ENCODE measurements at regions not wholly inside any gene's neighbourhood (a gene's known extent, or its start where the extent isn't known, plus 50 kb on each side); places are given as distances from the start of the nearest gene placed in this dataset.

DNA sequence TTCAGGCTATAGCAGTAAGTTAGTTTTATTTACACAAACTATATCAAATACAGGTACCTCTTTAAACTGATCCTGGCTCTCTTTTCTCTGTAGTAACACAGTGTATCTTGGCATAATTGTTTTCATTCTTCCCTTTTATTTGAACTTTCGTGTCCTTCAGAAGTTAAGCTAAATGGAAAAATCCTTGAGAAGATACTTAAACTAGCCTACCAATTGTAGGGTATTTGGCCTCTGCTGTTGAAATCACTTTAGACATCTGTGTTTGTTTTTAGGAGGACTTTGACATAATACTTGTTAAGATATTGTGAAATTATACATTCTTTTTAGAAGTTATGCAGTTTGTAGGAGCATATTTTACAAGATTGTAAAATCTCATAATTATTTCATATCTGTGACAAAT, 90.3 kb upstream of the GK2 start:
- ChIA-PET CTCF (no interaction called here), POLR2A (interaction anchor here (0.6 kb wide), 1 partner anchor 42 kb away, joined by 3 read pairs; no protein-coding TSS in a partner anchor)
- no peak overlapping the region for H2AFZ ChIP-seq (ENCODE audit: low read depth)
- TF ChIP-seq TAF1 (IDR thresholded peaks at IDR 0.05; ENCODE audit: borderline replicate concordance, low read depth, low read length) (no peak), MXI1 (IDR thresholded peaks at IDR 0.05; ENCODE audit: low read depth, low read length) (no peak)
- H3K4me2 ChIP-seq = no peak overlapping the region
- H3K36me3 ChIP-seq (replicated peaks in 1 of 2; ENCODE audit: control insufficient read depth in 1 of 2, insufficient read depth in 2 of 2, low read length in 1 of 2) = no peaks in the 10 kb centered on the region
- no peak for DNase-seq
- H3K27me3 ChIP-seq (ENCODE audit: insufficient read depth) = no peaks in the 10 kb centered on the region
- no peak overlapping the region for H3K4me3 ChIP-seq (ENCODE audit: low read depth in 2 of 2, low read length in 1 of 2)
- WGBS (ENCODE audit: low lambda C conversion rate) = 18% methylated on average over 1 of the region's 1 CpG
- H3F3A ChIP-seq (replicated peaks; ENCODE audit: insufficient read depth) = no peaks in the 10 kb centered on the region
- no peaks in the 10 kb centered on the region; a peak in 1 of 4 replicates for H3K4me1 ChIP-seq (ENCODE audit: control insufficient read depth in 1 of 2, insufficient read depth in 2 of 2, low read depth in 1 of 2, low read length in 1 of 2)
- no peaks in the 10 kb centered on the region for H3K9me3 ChIP-seq
- no peak overlapping the region for H3K9ac ChIP-seq
- H4K20me1 ChIP-seq (ENCODE audit: insufficient read depth) = no peaks in the 10 kb centered on the region
- no peaks in the 10 kb centered on the region for H3K9me2 ChIP-seq
- H3K79me2 ChIP-seq (ENCODE audit: insufficient read depth) = no peaks in the 10 kb centered on the region
- H3K27ac ChIP-seq (ENCODE audit: low read depth in 2 of 2, low read length in 1 of 2) = no peak overlapping the region

DNA sequence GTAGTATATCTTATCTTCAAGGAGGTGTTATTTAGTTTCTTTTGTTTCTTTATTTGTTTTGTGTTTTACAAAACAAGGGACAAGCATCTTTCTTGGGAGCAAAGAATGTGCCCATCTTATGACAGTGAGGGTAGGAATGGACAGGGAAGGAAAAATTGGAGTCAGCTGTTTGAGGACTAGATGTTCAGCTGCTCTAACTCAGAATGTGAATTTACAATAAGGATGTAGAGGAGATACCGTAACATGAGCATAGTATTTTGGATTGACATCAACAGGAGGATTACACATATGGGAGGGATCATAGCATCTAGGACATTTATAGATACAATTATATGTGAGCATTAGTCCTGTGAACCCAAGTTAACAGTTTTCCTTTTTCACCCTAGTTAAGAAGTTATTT, 89.0 kb upstream of the GK2 start:
- ChIA-PET POLR2A (no interaction called here), CTCF (interaction anchor here (0.6 to 0.7 kb wide), 2 partner anchors 47 to 593 kb away, joined by 3 read pairs; no protein-coding TSS in a partner anchor)
- H3K9ac ChIP-seq = no peak overlapping the region
- 39% methylated on average over 1 of the region's 1 CpG for WGBS (ENCODE audit: low lambda C conversion rate)
- no peak overlapping the region for H3K27ac ChIP-seq (ENCODE audit: low read depth in 2 of 2, low read length in 1 of 2)
- H3K9me3 ChIP-seq = no peaks in the 10 kb centered on the region
- H3F3A ChIP-seq (replicated peaks; ENCODE audit: insufficient read depth) = no peaks in the 10 kb centered on the region
- H3K4me1 ChIP-seq (ENCODE audit: control insufficient read depth in 1 of 2, insufficient read depth in 2 of 2, low read depth in 1 of 2, low read length in 1 of 2) = no peaks in the 10 kb centered on the region; a peak in 1 of 4 replicates
- no peaks in the 10 kb centered on the region for H4K20me1 ChIP-seq (ENCODE audit: insufficient read depth)
- H2AFZ ChIP-seq (ENCODE audit: low read depth) = no peak overlapping the region
- H3K9me2 ChIP-seq = no peaks in the 10 kb centered on the region
- TF ChIP-seq, protein P1, sequence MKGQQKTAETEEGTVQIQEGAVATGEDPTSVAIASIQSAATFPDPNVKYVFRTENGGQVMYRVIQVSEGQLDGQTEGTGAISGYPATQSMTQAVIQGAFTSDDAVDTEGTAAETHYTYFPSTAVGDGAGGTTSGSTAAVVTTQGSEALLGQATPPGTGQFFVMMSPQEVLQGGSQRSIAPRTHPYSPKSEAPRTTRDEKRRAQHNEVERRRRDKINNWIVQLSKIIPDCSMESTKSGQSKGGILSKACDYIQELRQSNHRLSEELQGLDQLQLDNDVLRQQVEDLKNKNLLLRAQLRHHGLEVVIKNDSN (IDR thresholded peaks at IDR 0.05; ENCODE audit: borderline replicate concordance, low read depth) = no peak
- TF ChIP-seq SIN3A (IDR thresholded peaks at IDR 0.05; ENCODE audit: borderline replicate concordance, low read depth, low read length) = no peak
- no peak for TF ChIP-seq ELF1 (IDR thresholded peaks at IDR 0.05)
- TF ChIP-seq, protein P2, sequence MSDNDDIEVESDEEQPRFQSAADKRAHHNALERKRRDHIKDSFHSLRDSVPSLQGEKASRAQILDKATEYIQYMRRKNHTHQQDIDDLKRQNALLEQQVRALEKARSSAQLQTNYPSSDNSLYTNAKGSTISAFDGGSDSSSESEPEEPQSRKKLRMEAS (IDR thresholded peaks at IDR 0.05; ENCODE audit: low read depth) = no peak
- TF ChIP-seq RCOR1 (IDR thresholded peaks at IDR 0.05; ENCODE audit: low read length) = no peak
- TF ChIP-seq GATA2 (CRISPR knock-in tag; IDR thresholded peaks at IDR 0.05) = no peak
- no peak for TF ChIP-seq FOSL2 (IDR thresholded peaks at IDR 0.05; ENCODE audit: borderline replicate concordance, low read depth)
- no peak for TF ChIP-seq NRF1 (IDR thresholded peaks at IDR 0.05; ENCODE audit: low read depth, low read length)
- no peak for TF ChIP-seq RFX5 (IDR thresholded peaks at IDR 0.05; ENCODE audit: low read length)
- TF ChIP-seq, protein P3, sequence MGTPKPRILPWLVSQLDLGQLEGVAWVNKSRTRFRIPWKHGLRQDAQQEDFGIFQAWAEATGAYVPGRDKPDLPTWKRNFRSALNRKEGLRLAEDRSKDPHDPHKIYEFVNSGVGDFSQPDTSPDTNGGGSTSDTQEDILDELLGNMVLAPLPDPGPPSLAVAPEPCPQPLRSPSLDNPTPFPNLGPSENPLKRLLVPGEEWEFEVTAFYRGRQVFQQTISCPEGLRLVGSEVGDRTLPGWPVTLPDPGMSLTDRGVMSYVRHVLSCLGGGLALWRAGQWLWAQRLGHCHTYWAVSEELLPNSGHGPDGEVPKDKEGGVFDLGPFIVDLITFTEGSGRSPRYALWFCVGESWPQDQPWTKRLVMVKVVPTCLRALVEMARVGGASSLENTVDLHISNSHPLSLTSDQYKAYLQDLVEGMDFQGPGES (IDR thresholded peaks at IDR 0.05; ENCODE audit: low read depth, low read length) = no peak
- no peak for TF ChIP-seq GABPA (IDR thresholded peaks at IDR 0.05; ENCODE audit: low read depth)
- no peak for TF ChIP-seq MEF2A (IDR thresholded peaks at IDR 0.05; ENCODE audit: borderline replicate concordance, low read depth)
- no peak for TF ChIP-seq JUND (IDR thresholded peaks at IDR 0.05)
- no peak for TF ChIP-seq TAF1 (IDR thresholded peaks at IDR 0.05; ENCODE audit: borderline replicate concordance, low read depth, low read length)
- TF ChIP-seq FOXM1 (IDR thresholded peaks at IDR 0.05; ENCODE audit: low read depth) = no peak
- TF ChIP-seq, protein P4, sequence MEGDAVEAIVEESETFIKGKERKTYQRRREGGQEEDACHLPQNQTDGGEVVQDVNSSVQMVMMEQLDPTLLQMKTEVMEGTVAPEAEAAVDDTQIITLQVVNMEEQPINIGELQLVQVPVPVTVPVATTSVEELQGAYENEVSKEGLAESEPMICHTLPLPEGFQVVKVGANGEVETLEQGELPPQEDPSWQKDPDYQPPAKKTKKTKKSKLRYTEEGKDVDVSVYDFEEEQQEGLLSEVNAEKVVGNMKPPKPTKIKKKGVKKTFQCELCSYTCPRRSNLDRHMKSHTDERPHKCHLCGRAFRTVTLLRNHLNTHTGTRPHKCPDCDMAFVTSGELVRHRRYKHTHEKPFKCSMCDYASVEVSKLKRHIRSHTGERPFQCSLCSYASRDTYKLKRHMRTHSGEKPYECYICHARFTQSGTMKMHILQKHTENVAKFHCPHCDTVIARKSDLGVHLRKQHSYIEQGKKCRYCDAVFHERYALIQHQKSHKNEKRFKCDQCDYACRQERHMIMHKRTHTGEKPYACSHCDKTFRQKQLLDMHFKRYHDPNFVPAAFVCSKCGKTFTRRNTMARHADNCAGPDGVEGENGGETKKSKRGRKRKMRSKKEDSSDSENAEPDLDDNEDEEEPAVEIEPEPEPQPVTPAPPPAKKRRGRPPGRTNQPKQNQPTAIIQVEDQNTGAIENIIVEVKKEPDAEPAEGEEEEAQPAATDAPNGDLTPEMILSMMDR (IDR thresholded peaks at IDR 0.05) = no peak
- TF ChIP-seq POLR2AphosphoS5 (IDR thresholded peaks at IDR 0.05; ENCODE audit: low read depth, low read length) = no peak
- TF ChIP-seq TCF12 (IDR thresholded peaks at IDR 0.05) = no peak
- H3K79me2 ChIP-seq (ENCODE audit: insufficient read depth) = no peaks in the 10 kb centered on the region
- no peak overlapping the region for H3K4me2 ChIP-seq
- no peak for DNase-seq
- no peak overlapping the region for H3K4me3 ChIP-seq (ENCODE audit: low read depth in 2 of 2, low read length in 1 of 2)
- H3K27me3 ChIP-seq (ENCODE audit: insufficient read depth) = no peaks in the 10 kb centered on the region
- no peaks in the 10 kb centered on the region for H3K36me3 ChIP-seq (replicated peaks in 1 of 2; ENCODE audit: control insufficient read depth in 1 of 2, insufficient read depth in 2 of 2, low read length in 1 of 2)

All from SK-N-SH (cell line).